Heart left ventricle (tissue), 13 donors: ENCODE measurements at regions not wholly inside any gene's neighbourhood (a gene's known extent, or its start where the extent isn't known, plus 50 kb on each side); places are given as distances from the start of the nearest gene placed in this dataset.

Source experiments
- POLR2A ChIP-seq, 2 donors: fragments of 450-650 bp; IDR thresholded peaks; one replicate each; pipeline ENCODE4 v1.6.1; 2017; ENCODE audit warnings: antibody characterized with exemption in 2 of 2, mild to moderate bottlenecking in 2 of 2, moderate library complexity in 2 of 2
- TF ChIP-seq, protein P1 (sequence below), 12 donors: fragments of 200-600 bp; sonication (generic) in 4 of 12; IDR thresholded peaks; one replicate each; pipeline versions ENCODE4 v1.5.0 to v1.8.0; 2018 to 2022; ENCODE audit warnings: antibody characterized with exemption in 12 of 12, mild to moderate bottlenecking in 5 of 12
- donor health status: ischemic (EF 13 %, LVEDD 7.1; RV severe dilation, severe dysfunction).
- donor health status: DM: no; HTN: yes; CAD: no.
- donor health status: DM: no; HTN: no; CAD: no.
- donor health status: ischemic (EF 25% LVEDD 6.9; RV normal size, moderate dysfunction).
- donor health status: ischemic (EF 25% LVEDD 5.7; RV mildly dilated, moderate dysfunction).
- donor health status: ischemic (EF 35%, LVEDD 5.7; RV mildly dilated, moderate dysfunction).
- donor health status: nonischemic (EF 11% LVEDD 7.7; RV severe dilation, severe dysfunction).
- donor health status: DM: yes; HTN: yes; CAD: no.
- donor health status: PGD.
- donor health status: ischemic (EF 29% LVEDD 5.4; RV normal size, mild dysfunction).
- donor health status: nonischemic (EF 23%, LVEDD 6.1; RV moderate dilation, normal function).

GRCh38 chr14:46054526-46054925, 597.1 kb downstream of the RPL10L start:
- TF ChIP-seq, protein P1, sequence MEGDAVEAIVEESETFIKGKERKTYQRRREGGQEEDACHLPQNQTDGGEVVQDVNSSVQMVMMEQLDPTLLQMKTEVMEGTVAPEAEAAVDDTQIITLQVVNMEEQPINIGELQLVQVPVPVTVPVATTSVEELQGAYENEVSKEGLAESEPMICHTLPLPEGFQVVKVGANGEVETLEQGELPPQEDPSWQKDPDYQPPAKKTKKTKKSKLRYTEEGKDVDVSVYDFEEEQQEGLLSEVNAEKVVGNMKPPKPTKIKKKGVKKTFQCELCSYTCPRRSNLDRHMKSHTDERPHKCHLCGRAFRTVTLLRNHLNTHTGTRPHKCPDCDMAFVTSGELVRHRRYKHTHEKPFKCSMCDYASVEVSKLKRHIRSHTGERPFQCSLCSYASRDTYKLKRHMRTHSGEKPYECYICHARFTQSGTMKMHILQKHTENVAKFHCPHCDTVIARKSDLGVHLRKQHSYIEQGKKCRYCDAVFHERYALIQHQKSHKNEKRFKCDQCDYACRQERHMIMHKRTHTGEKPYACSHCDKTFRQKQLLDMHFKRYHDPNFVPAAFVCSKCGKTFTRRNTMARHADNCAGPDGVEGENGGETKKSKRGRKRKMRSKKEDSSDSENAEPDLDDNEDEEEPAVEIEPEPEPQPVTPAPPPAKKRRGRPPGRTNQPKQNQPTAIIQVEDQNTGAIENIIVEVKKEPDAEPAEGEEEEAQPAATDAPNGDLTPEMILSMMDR (IDR thresholded peaks at IDR 0.05): no peak
- TF ChIP-seq POLR2A (IDR thresholded peaks at IDR 0.05): no peak
